ENCODE measurements at regions not wholly inside any gene's neighbourhood (a gene's known extent, or its start where the extent isn't known, plus 50 kb on each side); places are given as distances from the start of the nearest gene placed in this dataset.
"Not testable (repeated sequence)": the region's sequence is repeated elsewhere in the genome, so short reads cannot be mapped to it uniquely, and the experiment has no call there.

DNA sequence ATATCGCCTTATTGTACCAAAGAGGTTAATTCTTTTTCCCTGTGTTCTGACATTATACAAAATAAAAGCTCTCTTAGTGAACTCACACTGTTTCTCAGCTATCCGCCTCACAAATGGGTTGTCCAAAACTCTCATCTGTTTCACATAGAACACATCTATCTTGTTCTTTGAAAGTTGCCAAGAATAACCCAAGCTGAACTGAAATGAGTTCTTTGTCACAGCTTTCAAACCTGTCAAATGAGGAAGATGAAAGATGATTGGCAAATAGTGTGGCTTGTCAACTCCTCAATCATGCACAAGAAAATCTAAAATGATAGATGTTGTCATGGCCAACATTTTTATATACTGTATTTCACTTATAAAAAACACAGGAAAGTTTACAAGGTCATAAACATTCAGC lies 168.1 kb upstream of the OSTN start:
- no peaks in the 10 kb centered on the region for H3K27me3 ChIP-seq (ENCODE audit: control insufficient read depth, insufficient read depth, low read length)
- H3K4me3 ChIP-seq (ENCODE audit: low read length): no peak overlapping the region
- H3K9me3 ChIP-seq (ENCODE audit: control insufficient read depth, low read depth, low read length): no peaks in the 10 kb centered on the region
- no peak overlapping the region for H3K27ac ChIP-seq (ENCODE audit: low read length)
- H3K36me3 ChIP-seq (ENCODE audit: control insufficient read depth, insufficient read depth, low read length): no peaks in the 10 kb centered on the region
- no peak for DNase-seq
- 85% methylated on average over 2 of the region's 2 CpGs for WGBS (ENCODE audit: insufficient coverage, low lambda C conversion rate)
- H3K4me1 ChIP-seq (ENCODE audit: control insufficient read depth, insufficient read depth, low read length): no peaks in the 10 kb centered on the region

DNA sequence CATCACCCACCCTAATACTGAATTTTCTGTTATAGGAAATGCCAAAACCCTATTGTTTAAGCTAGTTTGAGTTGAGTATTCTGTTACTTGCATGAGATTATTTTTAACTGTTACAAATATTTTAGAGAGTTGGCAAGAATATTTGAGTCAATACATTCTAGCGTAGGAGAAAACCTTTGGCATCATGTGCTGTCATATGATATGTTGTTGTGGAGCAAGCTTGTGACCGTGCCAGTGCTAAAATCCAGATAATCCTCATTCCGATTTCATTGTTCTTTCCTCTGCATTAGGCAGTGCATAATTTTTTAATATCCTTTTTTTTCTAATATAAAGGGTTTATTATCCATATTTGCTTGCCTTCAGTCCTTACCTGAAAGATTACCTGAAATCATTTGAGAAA lies 168.0 kb upstream of the GMNC start:
- H3K9me3 ChIP-seq (ENCODE audit: control insufficient read depth, low read depth, low read length): no peaks in the 10 kb centered on the region
- H3K27ac ChIP-seq (ENCODE audit: low read length): no peak overlapping the region
- WGBS (ENCODE audit: insufficient coverage, low lambda C conversion rate): 57% methylated on average over 2 of the region's 3 CpGs
- H3K4me1 ChIP-seq (ENCODE audit: control insufficient read depth, insufficient read depth, low read length): no peaks in the 10 kb centered on the region
- H3K36me3 ChIP-seq (ENCODE audit: control insufficient read depth, insufficient read depth, low read length): no peaks in the 10 kb centered on the region
- no peak for DNase-seq
- H3K4me3 ChIP-seq (ENCODE audit: low read length): no peak overlapping the region
- H3K27me3 ChIP-seq (ENCODE audit: control insufficient read depth, insufficient read depth, low read length): no peaks in the 10 kb centered on the region

DNA sequence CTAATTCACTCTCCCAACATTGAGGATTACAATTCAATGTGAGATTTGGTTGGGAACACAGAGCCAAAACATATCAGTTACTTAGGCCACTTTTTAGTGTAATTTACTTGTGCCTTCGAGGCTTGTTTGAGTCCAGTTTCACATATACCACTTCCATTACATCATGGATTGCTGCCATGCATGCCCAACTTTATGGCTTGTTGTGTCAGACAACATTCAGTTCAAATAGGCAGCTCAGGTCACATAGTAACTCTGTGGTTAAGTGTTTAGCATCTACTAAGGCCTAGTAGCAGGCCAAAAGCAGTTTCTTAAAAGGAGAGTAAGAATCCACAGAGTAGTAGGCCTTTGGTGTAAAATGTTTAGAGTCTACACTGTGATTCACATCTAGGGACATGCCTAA lies 164.3 kb upstream of the GMNC start:
- Histone ChIP-seq H3K4me1 (ENCODE audit: control insufficient read depth, insufficient read depth, low read length) (no peaks in the 10 kb centered on the region), H3K4me3 (ENCODE audit: low read length) (no peak overlapping the region), H3K36me3 (ENCODE audit: control insufficient read depth, insufficient read depth, low read length) (no peaks in the 10 kb centered on the region), H3K27ac (ENCODE audit: low read length) (no peak overlapping the region), H3K27me3 (ENCODE audit: control insufficient read depth, insufficient read depth, low read length) (no peaks in the 10 kb centered on the region), H3K9me3 (ENCODE audit: control insufficient read depth, low read depth, low read length) (no peaks in the 10 kb centered on the region)
- DNase-seq: no peak
- WGBS (ENCODE audit: insufficient coverage, low lambda C conversion rate): no CpG with 5 or more reads among the region's 1 CpG

DNA sequence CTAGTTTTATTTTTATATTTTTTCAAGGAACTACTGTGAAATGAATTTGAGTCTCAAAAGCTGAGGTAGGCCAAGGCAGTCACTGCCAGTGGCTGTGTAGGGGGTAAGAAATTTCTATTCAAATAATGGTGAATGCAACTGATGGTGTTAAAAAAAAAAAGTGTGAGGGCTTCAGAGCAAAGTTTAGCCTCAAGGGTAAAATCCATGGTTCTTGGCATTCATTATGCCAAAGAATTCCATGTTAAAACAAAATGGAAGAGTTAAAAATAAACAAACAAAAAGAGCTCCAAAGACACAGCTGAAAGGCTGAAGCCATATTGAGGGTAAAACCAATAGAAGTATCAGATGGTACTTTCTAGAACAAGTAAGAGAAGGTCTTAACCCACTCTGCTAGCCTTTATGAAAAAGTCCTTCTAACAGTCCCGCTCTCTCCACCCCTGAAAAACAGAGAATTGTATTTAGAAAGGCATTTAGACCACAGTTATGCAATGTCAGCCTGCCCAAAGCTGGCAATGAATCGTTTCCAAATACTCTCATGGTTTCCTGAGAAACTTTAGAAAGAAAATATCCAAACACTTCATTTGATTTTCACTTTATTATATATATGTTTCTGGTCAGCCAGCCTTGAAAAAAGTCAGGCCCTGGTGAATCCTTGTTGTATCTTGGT lies 158.4 kb upstream of the GMNC start:
- no peak for DNase-seq
- Histone ChIP-seq H3K36me3 (ENCODE audit: control insufficient read depth, insufficient read depth, low read length) (no peaks in the 10 kb centered on the region), H3K27me3 (ENCODE audit: control insufficient read depth, insufficient read depth, low read length) (no peaks in the 10 kb centered on the region), H3K9me3 (ENCODE audit: control insufficient read depth, low read depth, low read length) (no peaks in the 10 kb centered on the region), H3K27ac (ENCODE audit: low read length) (no peak overlapping the region), H3K4me1 (ENCODE audit: control insufficient read depth, insufficient read depth, low read length) (no peaks in the 10 kb centered on the region), H3K4me3 (ENCODE audit: low read length) (no peak overlapping the region)
- WGBS (ENCODE audit: insufficient coverage, low lambda C conversion rate): 57% methylated on average over 1 of the region's 2 CpGs

DNA sequence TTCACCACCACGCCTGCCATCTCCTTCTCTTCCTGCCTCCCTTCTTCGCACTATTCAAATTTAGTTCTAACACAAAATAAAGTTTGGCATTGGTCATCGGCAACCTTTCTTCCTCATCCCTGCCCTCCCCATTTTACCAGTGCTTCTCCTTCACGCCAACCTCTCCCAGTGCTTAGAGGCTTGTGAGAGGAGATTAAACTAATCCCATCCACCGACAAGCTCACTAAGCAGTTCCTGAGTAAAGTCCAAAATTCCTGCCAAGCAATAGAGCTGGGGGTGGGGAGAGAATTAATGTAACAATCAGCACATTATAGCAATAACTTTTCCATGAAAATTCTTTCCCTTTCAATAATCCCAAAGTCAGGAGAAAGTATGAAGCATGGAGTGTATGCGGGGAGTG lies 157.4 kb upstream of the GMNC start:
- 94% methylated on average over 3 of the region's 6 CpGs for WGBS (ENCODE audit: insufficient coverage, low lambda C conversion rate)
- no peaks in the 10 kb centered on the region for H3K9me3 ChIP-seq (ENCODE audit: control insufficient read depth, low read depth, low read length)
- H3K27me3 ChIP-seq (ENCODE audit: control insufficient read depth, insufficient read depth, low read length): no peaks in the 10 kb centered on the region
- no peak overlapping the region for H3K27ac ChIP-seq (ENCODE audit: low read length)
- H3K4me1 ChIP-seq (ENCODE audit: control insufficient read depth, insufficient read depth, low read length): no peaks in the 10 kb centered on the region
- H3K4me3 ChIP-seq (ENCODE audit: low read length): no peak overlapping the region
- no peaks in the 10 kb centered on the region for H3K36me3 ChIP-seq (ENCODE audit: control insufficient read depth, insufficient read depth, low read length)
- no peak for DNase-seq

DNA sequence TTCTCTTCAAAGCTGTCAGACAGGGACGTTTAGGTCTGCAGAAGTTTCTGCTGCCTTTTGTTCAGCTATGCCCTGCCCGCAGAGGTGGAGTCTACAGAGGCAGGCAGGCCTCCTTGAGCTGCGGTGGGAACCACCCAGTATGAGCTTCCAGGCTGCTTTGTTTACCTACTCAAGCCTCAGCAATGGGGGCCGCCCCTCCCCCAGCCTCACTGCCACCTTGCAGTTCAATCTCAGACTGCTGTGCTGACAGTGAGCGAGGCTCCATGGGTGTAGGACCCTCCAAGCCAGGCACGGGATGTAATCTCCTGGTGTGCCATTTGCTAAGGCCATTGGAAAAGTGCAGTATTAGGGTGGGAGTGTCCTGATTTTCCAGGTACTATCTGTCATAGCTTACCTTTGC lies 153.5 kb upstream of the GMNC start:
- DNase-seq; H3K4me3 ChIP-seq (ENCODE audit: low read length); H3K9me3 ChIP-seq (ENCODE audit: control insufficient read depth, low read depth, low read length); H3K27ac ChIP-seq (ENCODE audit: low read length); H3K27me3 ChIP-seq (ENCODE audit: control insufficient read depth, insufficient read depth, low read length); H3K36me3 ChIP-seq (ENCODE audit: control insufficient read depth, insufficient read depth, low read length); H3K4me1 ChIP-seq (ENCODE audit: control insufficient read depth, insufficient read depth, low read length): not testable (repeated sequence)
- WGBS (ENCODE audit: insufficient coverage, low lambda C conversion rate): no CpG with 5 or more reads among the region's 6 CpGs

DNA sequence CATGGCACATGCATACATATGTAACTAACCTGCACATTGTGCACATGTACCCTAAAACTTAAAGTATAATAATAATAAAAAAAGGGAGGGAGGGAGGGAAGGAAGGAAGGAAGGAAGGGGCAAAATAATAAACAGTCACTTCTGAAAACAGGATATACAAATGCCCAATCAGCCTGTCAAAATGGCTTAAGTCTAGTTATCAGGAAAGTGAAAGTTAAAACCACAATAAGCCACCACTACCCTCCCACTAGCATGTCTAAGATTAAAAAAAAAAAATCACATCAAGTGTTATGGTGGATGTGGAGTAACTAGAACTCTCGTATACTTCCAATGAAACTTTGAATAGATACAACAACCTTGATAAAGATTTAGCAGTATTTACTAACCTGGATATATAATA lies 145.6 kb upstream of the GMNC start:
- H3K36me3 ChIP-seq (ENCODE audit: control insufficient read depth, insufficient read depth, low read length): no peaks in the 10 kb centered on the region
- no peaks in the 10 kb centered on the region for H3K4me1 ChIP-seq (ENCODE audit: control insufficient read depth, insufficient read depth, low read length)
- DNase-seq: no peak
- no CpG with 5 or more reads among the region's 1 CpG for WGBS (ENCODE audit: insufficient coverage, low lambda C conversion rate)
- no peaks in the 10 kb centered on the region for H3K27me3 ChIP-seq (ENCODE audit: control insufficient read depth, insufficient read depth, low read length)
- no peak overlapping the region for H3K27ac ChIP-seq (ENCODE audit: low read length)
- no peaks in the 10 kb centered on the region for H3K9me3 ChIP-seq (ENCODE audit: control insufficient read depth, low read depth, low read length)
- H3K4me3 ChIP-seq (ENCODE audit: low read length): no peak overlapping the region

DNA sequence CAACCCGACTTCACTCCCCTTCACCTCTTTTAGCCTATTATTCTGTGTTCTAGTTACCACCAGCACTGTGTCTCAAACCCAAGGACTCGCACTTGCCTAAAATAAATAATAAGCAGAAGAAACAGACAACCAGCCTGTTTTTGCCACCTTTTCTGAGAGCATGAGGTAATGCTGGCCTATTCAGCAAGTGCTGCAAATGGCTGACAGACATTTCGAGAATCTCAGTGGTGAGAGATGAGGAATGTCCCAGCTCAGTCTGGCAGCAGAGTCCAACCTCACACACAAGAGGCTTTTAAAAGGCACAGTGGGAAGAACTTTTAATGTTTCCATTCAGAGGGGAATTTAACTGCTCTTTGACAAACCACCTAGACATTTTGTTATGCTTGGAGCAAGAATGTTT lies 143.3 kb upstream of the GMNC start:
- Histone ChIP-seq H3K27ac (ENCODE audit: low read length) (no peak overlapping the region), H3K4me1 (ENCODE audit: control insufficient read depth, insufficient read depth, low read length) (no peaks in the 10 kb centered on the region), H3K9me3 (ENCODE audit: control insufficient read depth, low read depth, low read length) (no peaks in the 10 kb centered on the region), H3K4me3 (ENCODE audit: low read length) (no peak overlapping the region), H3K27me3 (ENCODE audit: control insufficient read depth, insufficient read depth, low read length) (no peaks in the 10 kb centered on the region), H3K36me3 (ENCODE audit: control insufficient read depth, insufficient read depth, low read length) (no peaks in the 10 kb centered on the region)
- WGBS (ENCODE audit: insufficient coverage, low lambda C conversion rate): no CpG with 5 or more reads among the region's 3 CpGs
- DNase-seq: no peak

DNA sequence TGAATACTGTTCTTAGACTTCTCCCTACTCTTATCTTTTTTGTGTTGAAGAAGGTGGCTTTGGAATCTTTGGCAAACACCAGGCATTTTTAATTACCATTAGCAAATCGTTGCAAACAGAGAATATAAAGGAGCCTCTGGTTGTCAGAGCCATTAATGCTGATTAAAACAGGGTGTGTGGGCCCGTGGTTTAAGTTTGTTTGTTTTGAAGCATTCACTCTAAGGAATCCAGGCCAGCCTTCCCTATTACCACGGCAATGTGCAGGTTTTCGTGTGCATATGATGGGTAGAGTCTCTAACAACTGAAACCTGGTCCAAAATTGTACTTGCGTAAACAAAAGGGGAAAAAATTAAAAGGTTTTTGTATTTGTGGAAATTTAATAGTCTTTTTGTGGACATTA lies 141.2 kb upstream of the GMNC start:
- H3K27ac ChIP-seq (ENCODE audit: low read length): no peak overlapping the region
- H3K4me1 ChIP-seq (ENCODE audit: control insufficient read depth, insufficient read depth, low read length): no peaks in the 10 kb centered on the region
- no peak overlapping the region for H3K4me3 ChIP-seq (ENCODE audit: low read length)
- WGBS (ENCODE audit: insufficient coverage, low lambda C conversion rate): 83% methylated on average over 1 of the region's 5 CpGs
- H3K9me3 ChIP-seq (ENCODE audit: control insufficient read depth, low read depth, low read length): no peaks in the 10 kb centered on the region
- DNase-seq: no peak
- H3K27me3 ChIP-seq (ENCODE audit: control insufficient read depth, insufficient read depth, low read length): no peaks in the 10 kb centered on the region
- no peaks in the 10 kb centered on the region for H3K36me3 ChIP-seq (ENCODE audit: control insufficient read depth, insufficient read depth, low read length)

DNA sequence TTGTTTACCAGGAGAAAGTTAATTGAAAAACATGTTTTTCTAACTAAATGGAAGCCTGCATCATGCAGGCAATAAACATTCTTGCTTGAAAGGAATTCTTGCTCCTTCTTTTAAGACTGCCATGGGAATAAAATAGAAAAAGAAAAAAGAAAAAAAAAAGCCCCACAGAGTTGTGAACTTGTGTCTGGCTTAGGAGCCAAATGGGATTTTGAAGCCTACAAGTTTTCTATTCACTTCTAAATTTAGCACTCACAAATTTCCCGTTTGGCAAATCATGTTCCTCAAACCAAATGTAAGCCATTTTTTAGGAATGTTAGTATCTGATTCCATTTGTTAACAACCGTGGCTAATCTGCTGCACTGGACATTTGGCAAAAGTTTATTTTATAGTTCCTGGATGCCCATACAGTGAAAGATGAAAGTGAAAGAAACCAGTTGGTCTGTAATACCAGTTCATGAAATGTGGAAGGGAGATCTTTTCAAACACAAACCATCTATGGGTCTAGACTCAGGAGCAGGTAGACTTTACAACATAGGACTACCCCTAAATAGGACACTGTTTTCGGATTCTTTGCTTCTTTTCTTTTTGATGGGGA lies 133.8 kb upstream of the GMNC start:
- 82% methylated on average over 2 of the region's 3 CpGs for WGBS (ENCODE audit: insufficient coverage, low lambda C conversion rate)
- no peaks in the 10 kb centered on the region for H3K9me3 ChIP-seq (ENCODE audit: control insufficient read depth, low read depth, low read length)
- H3K27me3 ChIP-seq (ENCODE audit: control insufficient read depth, insufficient read depth, low read length): no peaks in the 10 kb centered on the region
- DNase-seq: no peak
- no peaks in the 10 kb centered on the region for H3K4me1 ChIP-seq (ENCODE audit: control insufficient read depth, insufficient read depth, low read length)
- no peak overlapping the region for H3K4me3 ChIP-seq (ENCODE audit: low read length)
- H3K36me3 ChIP-seq (ENCODE audit: control insufficient read depth, insufficient read depth, low read length): no peaks in the 10 kb centered on the region
- no peak overlapping the region for H3K27ac ChIP-seq (ENCODE audit: low read length)

DNA sequence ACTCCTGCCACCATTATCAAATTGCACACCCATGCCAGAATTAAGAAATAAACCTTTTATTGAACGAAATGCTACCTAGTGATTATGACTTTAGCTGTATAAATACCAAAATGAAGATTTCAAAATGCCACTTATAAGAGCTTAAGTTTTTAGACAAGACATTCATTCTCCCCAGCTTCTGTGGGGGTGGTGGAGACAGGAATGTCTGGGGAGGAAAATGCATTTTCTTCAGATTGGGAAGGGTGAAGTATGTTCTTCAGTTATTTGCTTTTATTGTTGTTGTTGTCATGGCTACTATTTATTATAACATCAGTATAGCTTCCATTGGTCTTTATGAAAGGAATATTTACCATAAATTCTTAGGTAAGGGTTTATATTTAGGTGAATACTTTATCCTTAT lies 132.7 kb upstream of the GMNC start:
- Histone ChIP-seq H3K27me3 (ENCODE audit: control insufficient read depth, insufficient read depth, low read length) (no peaks in the 10 kb centered on the region), H3K27ac (ENCODE audit: low read length) (no peak overlapping the region), H3K4me1 (ENCODE audit: control insufficient read depth, insufficient read depth, low read length) (no peaks in the 10 kb centered on the region), H3K9me3 (ENCODE audit: control insufficient read depth, low read depth, low read length) (no peaks in the 10 kb centered on the region), H3K36me3 (ENCODE audit: control insufficient read depth, insufficient read depth, low read length) (no peaks in the 10 kb centered on the region), H3K4me3 (ENCODE audit: low read length) (no peak overlapping the region)
- no CpG with 5 or more reads among the region's 1 CpG for WGBS (ENCODE audit: insufficient coverage, low lambda C conversion rate)
- no peak for DNase-seq

All from large intestine (tissue), 3 donors.